Left lung (tissue), 4 donors: ENCODE measurements at regions not wholly inside any gene's neighbourhood (a gene's known extent, or its start where the extent isn't known, plus 50 kb on each side); places are given as distances from the start of the nearest gene placed in this dataset.

Experiments
- ATAC-seq: fragments of 200-7000 bp; cut with Tn5 transposase; one replicate; pipeline ENCODE4 v1.9.1; 2020; ENCODE audit warnings: moderate library complexity
- DNase-seq, 4 donors: peaks; one replicate each; pipeline ENCODE4 v3.0.0-alpha.2; 2013 to 2020
- H3K27ac ChIP-seq, 2 donors: fragments of 200-600 bp; sonication (generic) in 1 of 2; one replicate each; pipeline versions ENCODE4 v1.5.0 to v1.8.0; 2020 to 2021
- H3K27me3 ChIP-seq, 2 donors: fragments of 200-600 bp; sonication (generic) in 1 of 2; one replicate each; pipeline versions ENCODE4 v1.5.0 to v1.8.0; 2020 to 2021
- H3K36me3 ChIP-seq, 2 donors: fragments of 200-600 bp; sonication (generic) in 1 of 2; one replicate each; pipeline versions ENCODE4 v1.5.0 to v1.8.0; 2020 to 2021
- H3K4me1 ChIP-seq, 2 donors: fragments of 200-600 bp; one replicate each; pipeline ENCODE4 v1.8.0; 2021
- H3K4me3 ChIP-seq, 2 donors: fragments of 200-600 bp; sonication (generic) in 1 of 2; one replicate each; pipeline versions ENCODE4 v1.5.0 to v1.8.0; 2020 to 2021; ENCODE audit warnings: mild to moderate bottlenecking in 1 of 2
- H3K9me3 ChIP-seq, 2 donors: fragments of 200-600 bp; sonication (generic) in 1 of 2; one replicate each; pipeline versions ENCODE4 v1.5.0 to v1.8.0; 2020 to 2021
- intact Hi-C, 2 donors: fragments of 100-400 bp; cut with DNase I; formaldehyde crosslinking; loops; one replicate each; pipeline versions ENCODE4 v1.11.2 to v1.14.2; 2022
- TF ChIP-seq, protein P1 (sequence below), 2 donors: fragments of 200-600 bp; sonication (generic) in 1 of 2; IDR thresholded peaks; one replicate each; pipeline versions ENCODE4 v1.5.0 to v1.8.0; 2021; ENCODE audit warnings: antibody characterized with exemption in 2 of 2
- donor health status: DM: no; HTN: yes; CAD: no.
- donor health status: DM: no; HTN: no; CAD: no.

DNA sequence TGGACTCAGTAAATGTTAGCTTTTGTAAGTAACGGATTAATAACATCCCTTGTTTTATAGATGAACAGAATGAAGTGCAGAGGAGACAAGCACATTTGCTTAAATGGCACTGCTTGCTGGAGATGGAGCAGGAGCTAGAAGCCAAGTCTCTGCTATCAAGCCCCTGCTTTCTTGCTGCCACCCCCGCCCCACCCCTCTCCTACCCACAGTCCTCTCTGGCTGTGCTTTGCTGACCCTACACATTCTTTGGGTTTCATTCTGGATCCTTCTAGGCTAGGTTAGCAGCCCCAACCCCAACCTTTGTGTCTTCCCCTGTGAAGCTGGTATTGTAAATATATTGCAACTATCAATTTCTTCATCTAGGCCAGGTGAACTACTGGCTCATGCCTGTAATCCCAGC lies 77.5 kb upstream of the CAPZB start:
- intact Hi-C loops, result no loop called here
- TF ChIP-seq, protein P1, sequence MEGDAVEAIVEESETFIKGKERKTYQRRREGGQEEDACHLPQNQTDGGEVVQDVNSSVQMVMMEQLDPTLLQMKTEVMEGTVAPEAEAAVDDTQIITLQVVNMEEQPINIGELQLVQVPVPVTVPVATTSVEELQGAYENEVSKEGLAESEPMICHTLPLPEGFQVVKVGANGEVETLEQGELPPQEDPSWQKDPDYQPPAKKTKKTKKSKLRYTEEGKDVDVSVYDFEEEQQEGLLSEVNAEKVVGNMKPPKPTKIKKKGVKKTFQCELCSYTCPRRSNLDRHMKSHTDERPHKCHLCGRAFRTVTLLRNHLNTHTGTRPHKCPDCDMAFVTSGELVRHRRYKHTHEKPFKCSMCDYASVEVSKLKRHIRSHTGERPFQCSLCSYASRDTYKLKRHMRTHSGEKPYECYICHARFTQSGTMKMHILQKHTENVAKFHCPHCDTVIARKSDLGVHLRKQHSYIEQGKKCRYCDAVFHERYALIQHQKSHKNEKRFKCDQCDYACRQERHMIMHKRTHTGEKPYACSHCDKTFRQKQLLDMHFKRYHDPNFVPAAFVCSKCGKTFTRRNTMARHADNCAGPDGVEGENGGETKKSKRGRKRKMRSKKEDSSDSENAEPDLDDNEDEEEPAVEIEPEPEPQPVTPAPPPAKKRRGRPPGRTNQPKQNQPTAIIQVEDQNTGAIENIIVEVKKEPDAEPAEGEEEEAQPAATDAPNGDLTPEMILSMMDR (IDR thresholded peaks at IDR 0.05), result no peak
- H3K4me1 ChIP-seq, result peaks cover 0 to 6% of the 10 kb centered on the region in 2 donors
- peaks cover 0 to 7% of the 10 kb centered on the region in 2 donors for H3K27me3 ChIP-seq
- ATAC-seq (no peak), DNase-seq (peak in 1 of 4 donors; percentile 12)
- no peaks in the 10 kb centered on the region for H3K36me3 ChIP-seq
- peak overlapping the region in 1 of 2 donors; percentile 77 for H3K27ac ChIP-seq
- no peaks in the 10 kb centered on the region for H3K9me3 ChIP-seq
- no peak overlapping the region for H3K4me3 ChIP-seq

DNA sequence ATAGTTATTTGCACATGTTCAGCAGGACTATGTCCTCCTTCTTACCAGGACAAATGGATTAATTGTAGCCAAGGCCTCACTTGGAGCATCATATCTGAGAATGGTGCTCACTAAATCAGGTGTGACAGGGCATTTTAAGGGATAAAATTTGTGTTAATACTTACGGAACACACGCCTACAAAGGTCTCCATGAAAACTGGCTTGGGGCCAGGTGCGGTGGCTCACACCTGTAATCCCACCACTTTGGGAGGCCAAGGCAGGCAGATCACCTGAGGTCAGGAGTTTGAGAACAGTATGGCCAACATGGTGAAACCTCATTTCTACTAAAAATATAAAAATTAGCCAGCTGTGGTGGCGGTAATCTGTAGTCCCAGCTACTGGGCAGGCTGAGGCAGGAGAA lies 75.1 kb upstream of the CAPZB start:
- ATAC-seq (no peak), DNase-seq (no peak)
- intact Hi-C loops, result no loop called here
- TF ChIP-seq, protein P1 (IDR thresholded peaks at IDR 0.05), result no peak
- Histone ChIP-seq H3K4me3 (no peak overlapping the region), H3K27ac (no peak overlapping the region), H3K27me3 (peaks cover 0 to 7% of the 10 kb centered on the region in 2 donors), H3K4me1 (peaks cover 0 to 3% of the 10 kb centered on the region in 2 donors), H3K36me3 (no peaks in the 10 kb centered on the region), H3K9me3 (no peaks in the 10 kb centered on the region)

DNA sequence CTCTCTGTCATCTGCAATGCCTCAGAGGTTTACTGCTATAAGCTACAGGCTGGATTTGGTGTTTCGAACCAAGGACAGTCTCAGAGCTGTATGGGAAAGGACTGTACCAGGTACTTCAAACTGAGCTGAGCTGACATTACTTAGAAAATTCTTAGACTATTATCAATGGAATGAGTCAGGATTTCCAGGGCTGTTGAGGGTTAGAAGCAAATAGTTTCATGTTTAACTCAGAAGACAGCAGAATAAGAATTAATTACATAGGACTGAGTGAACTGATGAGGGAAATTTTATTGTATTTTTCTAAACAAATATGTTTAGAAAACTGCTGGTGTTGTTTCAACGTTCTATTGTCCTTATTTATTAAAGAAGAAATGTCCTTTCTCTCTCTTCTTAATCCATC lies 74.3 kb upstream of the CAPZB start:
- Histone ChIP-seq H3K4me1 (peaks cover 0 to 3% of the 10 kb centered on the region in 2 donors), H3K9me3 (no peaks in the 10 kb centered on the region), H3K27ac (no peak overlapping the region), H3K36me3 (no peaks in the 10 kb centered on the region), H3K27me3 (peaks cover 0 to 7% of the 10 kb centered on the region in 2 donors), H3K4me3 (no peak overlapping the region)
- ATAC-seq, result peak; percentile 32
- intact Hi-C loops, result no loop called here
- TF ChIP-seq, protein P1 (IDR thresholded peaks at IDR 0.05), result no peak
- no peak for DNase-seq

DNA sequence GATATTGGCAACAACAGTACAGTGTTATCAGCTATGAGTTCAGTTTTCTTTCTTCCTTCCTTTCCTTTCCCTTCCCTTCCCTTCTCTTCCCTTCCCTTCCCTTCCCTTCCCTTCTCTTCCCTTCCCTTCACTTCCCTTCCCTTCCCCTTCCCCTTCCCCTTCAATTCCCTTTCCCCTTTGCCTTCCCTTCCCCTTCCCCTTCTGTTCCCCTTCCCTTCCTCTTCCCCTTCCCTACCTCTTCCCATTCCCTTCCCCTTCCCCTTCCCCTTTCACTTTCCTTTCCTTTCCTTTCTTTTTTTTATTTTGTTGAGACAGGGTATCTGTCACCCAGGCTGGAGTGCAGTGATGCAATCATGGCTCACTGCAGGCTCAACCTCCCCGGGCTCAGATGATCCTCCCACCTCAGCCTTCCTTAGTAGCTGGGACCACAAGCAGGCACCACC lies 72.3 kb upstream of the CAPZB start:
- intact Hi-C loops, result no loop called here
- H3K4me1 ChIP-seq, result no peaks in the 10 kb centered on the region
- H3K27me3 ChIP-seq, result peaks cover 0 to 7% of the 10 kb centered on the region in 2 donors
- DNase-seq, result no peak
- TF ChIP-seq, protein P1 (IDR thresholded peaks at IDR 0.05), result no peak
- H3K4me3 ChIP-seq, result no peak overlapping the region
- H3K9me3 ChIP-seq, result no peaks in the 10 kb centered on the region
- no peaks in the 10 kb centered on the region for H3K36me3 ChIP-seq
- ATAC-seq, result peak; percentile 45
- H3K27ac ChIP-seq, result no peak overlapping the region

DNA sequence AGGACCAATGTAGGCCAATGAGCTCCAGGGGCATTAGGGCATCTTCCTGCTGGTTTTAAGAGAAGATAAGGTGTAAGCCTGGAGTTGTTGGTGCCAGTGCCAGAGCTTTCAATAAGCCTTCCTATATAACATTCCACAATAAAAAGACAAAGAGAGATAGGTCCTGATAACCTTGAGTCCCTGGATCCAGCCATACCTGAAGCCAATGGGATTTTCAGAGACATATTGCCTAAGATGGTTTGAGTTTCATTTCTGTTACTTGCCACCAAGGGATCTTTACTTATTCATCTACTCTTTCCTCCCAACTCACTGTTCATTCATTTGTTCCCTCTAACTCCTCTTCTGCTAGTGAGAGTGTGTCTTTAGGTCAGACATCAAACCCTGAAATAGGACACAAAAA lies 68.8 kb upstream of the CAPZB start:
- Histone ChIP-seq H3K36me3 (no peaks in the 10 kb centered on the region), H3K27ac (no peak overlapping the region), H3K4me3 (no peak overlapping the region), H3K9me3 (peaks cover 0 to 10% of the 10 kb centered on the region in 2 donors), H3K27me3 (peaks cover 0 to 7% of the 10 kb centered on the region in 2 donors), H3K4me1 (no peaks in the 10 kb centered on the region)
- DNase-seq (no peak), ATAC-seq (no peak)
- intact Hi-C loops, result no loop called here
- TF ChIP-seq, protein P1 (IDR thresholded peaks at IDR 0.05), result no peak
